Prostate gland (tissue), 2 donors: ENCODE measurements at regions not wholly inside any gene's neighbourhood (a gene's known extent, or its start where the extent isn't known, plus 50 kb on each side); places are given as distances from the start of the nearest gene placed in this dataset.

Experiments
- DNase-seq: peaks from one replicate; pipeline ENCODE4 v3.0.0-alpha.2; 2019; ENCODE audit warnings: low spot score
- H3K27ac ChIP-seq, 2 donors: fragments of 200-600 bp; sonication (generic); 2 replicates each; pipeline ENCODE4 v1.5.1; 2017 to 2019
- H3K27me3 ChIP-seq: fragments of 200-600 bp; sonication (generic); replicated peaks from 2 replicates; pipeline ENCODE4 v1.5.1; 2019; ENCODE audit not compliant: insufficient read depth
- H3K36me3 ChIP-seq, 2 donors: fragments of 200-600 bp; sonication (generic); 1 replicate in 1 of 2; 2 replicates in 1 of 2; pipeline versions ENCODE4 v1.5.1 to v1.8.1; 2017 to 2019
- H3K4me1 ChIP-seq: fragments of 200-600 bp; sonication (generic); replicated peaks from 2 replicates; pipeline ENCODE4 v1.5.1; 2019
- H3K4me3 ChIP-seq, 2 donors: fragments of 200-600 bp; sonication (generic); 2 replicates each; pipeline ENCODE4 v1.5.1; 2017 to 2019
- H3K9me3 ChIP-seq: fragments of 200-600 bp; sonication (generic); 2 replicates; pipeline ENCODE4 v1.5.1; 2017
- CTCF ChIP-seq, 4 experiments: fragments of 200-600 bp in 2 of 4; fragments of 450-650 bp in 2 of 4; sonication (generic) in 2 of 4; IDR thresholded peaks; 1 replicate in 3 of 4; 2 replicates in 1 of 4; pipeline ENCODE4 v1.5.1; 2016 to 2019; ENCODE audit warnings: antibody characterized with exemption in 4 of 4, mild to moderate bottlenecking in 2 of 4, moderate library complexity in 2 of 4
- POLR2A ChIP-seq: fragments of 450-650 bp; IDR thresholded peaks from one replicate; pipeline ENCODE4 v1.6.1; 2016; ENCODE audit warnings: antibody characterized with exemption, mild to moderate bottlenecking
- POLR2AphosphoS5 ChIP-seq: sonication (generic); formaldehyde crosslinking; IDR thresholded peaks from one replicate; pipeline ENCODE4 v1.6.1; 2017; ENCODE audit warnings: antibody characterized with exemption
- WGBS: methylation state at CpG from one replicate; pipeline ENCODE4 v1.1.5; 2018; 5-methylcytosine and 5-hydroxymethylcytosine counted together
- intact Hi-C: fragments of 100-400 bp; cut with DNase I; formaldehyde crosslinking; loops from one replicate; pipeline ENCODE4 v1.14.2; 2022

GRCh38 chr20:59434960-59435359 is 134.5 kb downstream of the EDN3 start:
- Histone ChIP-seq H3K27me3 (no peaks in the 10 kb centered on the region), H3K27ac (no peak overlapping the region), H3K4me3 (no peak overlapping the region), H3K36me3 (no peaks in the 10 kb centered on the region), H3K4me1 (no peaks in the 10 kb centered on the region), H3K9me3 (no peaks in the 10 kb centered on the region)
- TF ChIP-seq POLR2AphosphoS5 (no peak), CTCF (IDR thresholded peaks at IDR 0.05) (no peak), POLR2A (no peak)
- DNase-seq, result no peak
- intact Hi-C loops, result no loop called here
- 48% methylated on average over 2 of the region's 2 CpGs for WGBS

- DNase-seq, result no peak
- WGBS, result 86% methylated on average over 8 of the region's 8 CpGs
These were observed 135.1 kb downstream of the EDN3 start for GRCh38 chr20:59435518-59435917.

GRCh38 chr20:59437601-59438031 is 137.2 kb downstream of the EDN3 start:
- no peak overlapping the region for H3K4me3 ChIP-seq
- DNase-seq, result no peak
- no peak overlapping the region for H3K27ac ChIP-seq
- intact Hi-C loops, result no loop called here
- no peaks in the 10 kb centered on the region for H3K9me3 ChIP-seq
- H3K36me3 ChIP-seq, result no peaks in the 10 kb centered on the region
- no peaks in the 10 kb centered on the region for H3K4me1 ChIP-seq
- no peaks in the 10 kb centered on the region for H3K27me3 ChIP-seq
- TF ChIP-seq CTCF (IDR thresholded peaks at IDR 0.05) (no peak), POLR2AphosphoS5 (no peak), POLR2A (no peak)
- WGBS, result 63% methylated on average over 13 of the region's 13 CpGs

More at GRCh38 chr20:59435518-59435917, 135.1 kb downstream of the EDN3 start:
- Histone ChIP-seq H3K27me3 (no peaks in the 10 kb centered on the region), H3K36me3 (no peaks in the 10 kb centered on the region), H3K4me1 (no peaks in the 10 kb centered on the region), H3K27ac (no peak overlapping the region), H3K4me3 (no peak overlapping the region), H3K9me3 (no peaks in the 10 kb centered on the region)
- TF ChIP-seq POLR2A (no peak), POLR2AphosphoS5 (no peak), CTCF (IDR thresholded peaks at IDR 0.05) (no peak)
- intact Hi-C loops, result no loop called here

GRCh38 chr20:59438201-59438600 is 137.8 kb downstream of the EDN3 start:
- WGBS, result 94% methylated on average over 4 of the region's 4 CpGs
- H3K27me3 ChIP-seq, result no peaks in the 10 kb centered on the region
- no peak overlapping the region for H3K27ac ChIP-seq
- H3K4me3 ChIP-seq, result no peak overlapping the region
- TF ChIP-seq CTCF (IDR thresholded peaks at IDR 0.05) (no peak), POLR2A (no peak), POLR2AphosphoS5 (no peak)
- intact Hi-C loops, result no loop called here
- no peaks in the 10 kb centered on the region for H3K4me1 ChIP-seq
- H3K9me3 ChIP-seq, result no peaks in the 10 kb centered on the region
- DNase-seq, result no peak
- no peaks in the 10 kb centered on the region for H3K36me3 ChIP-seq

GRCh38 chr20:59439243-59439642 is 138.8 kb downstream of the EDN3 start:
- intact Hi-C loops, result no loop called here
- no peaks in the 10 kb centered on the region for H3K9me3 ChIP-seq
- H3K36me3 ChIP-seq, result no peaks in the 10 kb centered on the region
- no peaks in the 10 kb centered on the region for H3K27me3 ChIP-seq
- no peaks in the 10 kb centered on the region for H3K4me1 ChIP-seq
- H3K27ac ChIP-seq, result no peak overlapping the region
- no peak overlapping the region for H3K4me3 ChIP-seq
- no peak for DNase-seq
- WGBS, result 97% methylated on average over 7 of the region's 7 CpGs
- no peak for TF ChIP-seq POLR2A
- TF ChIP-seq POLR2AphosphoS5, result no peak
- no peak for TF ChIP-seq CTCF (IDR thresholded peaks at IDR 0.05)
